Activated T-cell treated with anti-CD3 and anti-CD28 coated beads for 4 hours (primary cell): ENCODE measurements at regions not wholly inside any gene's neighbourhood (a gene's known extent, or its start where the extent isn't known, plus 50 kb on each side); places are given as distances from the start of the nearest gene placed in this dataset.
"Not testable (repeated sequence)": the region's sequence is repeated elsewhere in the genome, so short reads cannot be mapped to it uniquely, and the experiment has no call there.

Experiments
- DNase-seq: peaks from one replicate; pipeline ENCODE4 v3.0.0-alpha.2; 2020

DNA sequence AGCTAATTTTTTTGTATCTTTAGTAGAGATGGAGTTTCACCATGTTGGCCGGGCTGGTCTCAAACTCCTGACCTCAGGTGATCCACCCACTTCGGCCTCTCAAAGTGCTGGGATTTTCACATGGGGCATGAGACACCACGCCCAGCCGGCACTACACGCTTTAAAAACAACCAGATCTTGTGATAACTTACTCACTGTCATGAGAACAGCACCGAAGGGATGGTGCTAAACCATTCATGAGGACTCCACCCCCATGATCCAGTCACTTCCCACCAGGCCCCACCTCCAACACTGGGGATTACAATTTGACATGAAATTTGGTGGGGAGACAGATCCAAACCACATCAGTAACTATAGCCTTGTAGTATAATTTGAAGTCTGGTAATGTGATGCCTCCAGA is 67.4 kb upstream of the ZNF169 start:
- DNase-seq = not testable (repeated sequence)

DNA sequence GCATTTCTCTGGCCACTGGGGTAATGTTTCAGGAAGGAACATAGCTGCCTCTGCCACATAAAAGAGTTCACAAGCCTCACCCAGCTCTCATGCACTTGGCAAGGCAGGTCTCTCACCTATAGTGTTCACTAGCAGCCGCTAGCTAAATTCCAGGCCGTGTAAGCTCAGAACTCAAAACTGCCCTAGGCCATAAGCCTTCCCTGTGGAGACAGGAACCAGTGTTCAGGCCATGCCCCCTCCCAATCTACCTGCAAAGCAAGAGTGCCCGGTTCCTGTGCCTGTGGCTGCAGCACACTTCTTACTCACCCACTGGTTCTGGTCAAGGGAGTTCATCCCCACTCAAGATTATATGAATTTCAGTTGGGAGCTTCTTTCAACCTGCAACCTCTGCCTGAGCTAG is 60.7 kb upstream of the ZNF169 start:
- no peak for DNase-seq

DNA sequence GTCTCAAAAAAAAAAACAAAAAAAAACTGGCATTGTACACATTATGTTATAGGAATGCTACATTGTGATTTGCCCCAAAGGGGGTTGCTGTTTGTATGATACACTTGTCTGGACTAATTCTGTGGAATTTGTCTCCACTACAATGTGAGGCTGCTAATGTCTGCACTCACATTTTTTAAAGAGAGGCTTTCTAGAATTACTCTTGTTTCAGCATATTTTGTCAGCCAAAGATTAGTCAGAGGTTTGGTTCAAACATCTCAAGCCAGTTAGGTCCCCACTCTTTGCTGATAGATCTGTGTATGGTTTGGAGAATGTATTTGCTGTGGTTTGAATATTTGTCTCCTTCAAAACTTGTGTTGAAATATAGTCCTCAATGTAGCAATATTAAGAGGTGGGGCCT is 59.3 kb upstream of the ZNF169 start:
- DNase-seq = no peak

DNA sequence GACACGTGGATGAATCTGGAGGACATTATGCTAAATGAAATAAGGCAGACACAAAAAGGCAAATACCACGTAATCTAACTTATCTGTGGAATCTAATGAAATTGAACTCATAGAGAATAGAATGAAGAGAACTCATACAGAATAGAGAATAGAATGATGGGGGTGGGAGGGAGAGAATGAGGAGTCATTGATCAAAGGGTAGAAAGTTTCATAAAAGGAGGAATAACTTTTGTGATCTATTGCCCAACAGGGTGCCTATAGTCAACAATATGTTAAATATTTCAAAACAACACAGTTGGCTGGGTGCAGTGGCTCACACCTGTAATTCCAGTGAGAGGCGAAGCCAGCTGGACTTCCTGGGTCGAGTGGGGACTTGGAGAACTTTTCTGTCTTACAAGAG is 54.9 kb upstream of the ZNF169 start:
- DNase-seq = no peak

DNA sequence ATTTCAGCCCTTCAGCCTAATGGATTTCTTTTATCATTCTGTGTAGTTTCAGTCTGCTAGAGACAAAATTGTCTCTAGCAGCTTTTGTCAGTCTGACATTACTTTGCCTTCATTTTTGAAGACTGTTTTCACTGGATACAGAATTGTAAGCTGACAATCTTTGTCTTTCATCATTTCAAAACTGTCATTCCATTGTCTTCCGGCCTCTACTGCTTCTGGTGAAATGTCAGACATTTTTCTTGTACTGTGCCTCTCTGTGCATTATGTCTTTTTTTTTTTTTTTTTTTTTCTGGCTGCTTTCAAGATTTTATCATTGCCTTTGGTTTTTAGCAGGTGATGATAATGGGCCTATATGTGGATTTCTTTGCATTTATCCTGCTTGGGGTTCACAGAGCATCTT is 51.3 kb upstream of the ZNF169 start:
- no peak for DNase-seq
